Tibial artery (tissue), 4 donors: ENCODE measurements at regions not wholly inside any gene's neighbourhood (a gene's known extent, or its start where the extent isn't known, plus 50 kb on each side); places are given as distances from the start of the nearest gene placed in this dataset.
"Not testable (repeated sequence)": the region's sequence is repeated elsewhere in the genome, so short reads cannot be mapped to it uniquely, and the experiment has no call there.

Source experiments
- DNase-seq, 2 donors: peaks; one replicate each; pipeline ENCODE4 v3.0.0-alpha.2; 2019
- H3K27ac ChIP-seq, 2 donors: fragments of 200-600 bp; sonication (generic) in 1 of 2; 1 replicate in 1 of 2; 2 replicates in 1 of 2; pipeline ENCODE4 v1.5.1; 2018 to 2019; ENCODE audit warnings: mild to moderate bottlenecking in 1 of 2
- H3K27me3 ChIP-seq, 2 donors: fragments of 200-600 bp; sonication (generic) in 1 of 2; one replicate each; pipeline versions ENCODE4 v1.5.1 to v1.6.0; 2016 to 2019
- H3K36me3 ChIP-seq, 3 donors: fragments of 200-600 bp; sonication (generic) in 2 of 3; one replicate each; pipeline ENCODE4 v1.5.1; 2016 to 2019; ENCODE audit warnings: mild to moderate bottlenecking in 2 of 3
- H3K4me1 ChIP-seq, 4 donors: fragments of 200-600 bp; sonication (generic) in 2 of 4; 1 replicate in 3 of 4; 2 replicates in 1 of 4; pipeline ENCODE4 v1.5.1; 2016 to 2019
- H3K4me3 ChIP-seq, 2 donors: fragments of 200-600 bp; sonication (generic) in 1 of 2; 1 replicate in 1 of 2; 2 replicates in 1 of 2; pipeline ENCODE4 v1.5.1; 2018 to 2019; ENCODE audit warnings: mild to moderate bottlenecking in 2 of 2
- H3K9me3 ChIP-seq, 3 donors: fragments of 200-600 bp; sonication (generic) in 1 of 3; one replicate each; pipeline ENCODE4 v1.5.1; 2016 to 2019
- CTCF ChIP-seq, 2 experiments: fragments of 200-600 bp in 1 of 2; fragments of 450-650 bp in 1 of 2; IDR thresholded peaks; one replicate each; pipeline ENCODE4 v1.5.1; 2017 to 2019; ENCODE audit warnings: antibody characterized with exemption in 2 of 2, mild to moderate bottlenecking in 1 of 2, moderate library complexity in 1 of 2
- intact Hi-C: fragments of 100-400 bp; cut with DNase I; formaldehyde crosslinking; loops from one replicate; pipeline ENCODE4 v1.15.0; 2023; ENCODE audit warnings: low total_unique reads

- Histone ChIP-seq H3K4me3 (no peak overlapping the region), H3K4me1 (no peaks in the 10 kb centered on the region), H3K36me3 (no peaks in the 10 kb centered on the region), H3K27ac (no peak overlapping the region), H3K27me3 (no peaks in the 10 kb centered on the region), H3K9me3 (no peaks in the 10 kb centered on the region)
- DNase-seq: no peak
- intact Hi-C loops: no loop called here
- TF ChIP-seq CTCF (IDR thresholded peaks at IDR 0.05): no peak
Observed at GRCh38 chr2:35443087-35443486, 912.5 kb upstream of the CRIM1 start.

- H3K27me3 ChIP-seq, H3K9me3 ChIP-seq, H3K36me3 ChIP-seq, intact Hi-C loops, H3K4me1 ChIP-seq, H3K4me3 ChIP-seq, H3K27ac ChIP-seq, DNase-seq: not testable (repeated sequence)
Observed at GRCh38 chr2:35441575-35441974, 914.0 kb upstream of the CRIM1 start.

- intact Hi-C loops, DNase-seq, H3K4me3 ChIP-seq, H3K4me1 ChIP-seq, H3K9me3 ChIP-seq, H3K27ac ChIP-seq, H3K27me3 ChIP-seq, H3K36me3 ChIP-seq: not testable (repeated sequence)
Observed at GRCh38 chr2:35440308-35440707, 915.3 kb upstream of the CRIM1 start.

- DNase-seq, H3K9me3 ChIP-seq, H3K36me3 ChIP-seq, H3K4me3 ChIP-seq, H3K27me3 ChIP-seq, intact Hi-C loops, H3K4me1 ChIP-seq, H3K27ac ChIP-seq: not testable (repeated sequence)
Observed at GRCh38 chr2:35436893-35437292, 918.7 kb upstream of the CRIM1 start.

- no peaks in the 10 kb centered on the region for H3K4me1 ChIP-seq
- no peaks in the 10 kb centered on the region for H3K9me3 ChIP-seq
- no peaks in the 10 kb centered on the region for H3K36me3 ChIP-seq
- TF ChIP-seq CTCF (IDR thresholded peaks at IDR 0.05): no peak
- intact Hi-C loops: no loop called here
- no peak for DNase-seq
- H3K27me3 ChIP-seq: no peaks in the 10 kb centered on the region
- no peak overlapping the region for H3K4me3 ChIP-seq
- H3K27ac ChIP-seq: no peak overlapping the region
Observed at GRCh38 chr2:35428548-35428947, 927.0 kb upstream of the CRIM1 start.

- no peak for TF ChIP-seq CTCF (IDR thresholded peaks at IDR 0.05)
- Histone ChIP-seq H3K27me3 (no peaks in the 10 kb centered on the region), H3K9me3 (no peaks in the 10 kb centered on the region), H3K27ac (no peak overlapping the region), H3K36me3 (no peaks in the 10 kb centered on the region), H3K4me3 (no peak overlapping the region), H3K4me1 (no peaks in the 10 kb centered on the region)
- intact Hi-C loops: no loop called here
- no peak for DNase-seq
Observed at GRCh38 chr2:35421485-35421884, 934.1 kb upstream of the CRIM1 start.

GRCh38 chr2:35417293-35417692 is 938.3 kb upstream of the CRIM1 start:
- no peak for DNase-seq
- intact Hi-C loops: no loop called here
- H3K27me3 ChIP-seq: no peaks in the 10 kb centered on the region
- H3K4me1 ChIP-seq: no peaks in the 10 kb centered on the region
- no peak overlapping the region for H3K27ac ChIP-seq
- no peak overlapping the region for H3K4me3 ChIP-seq
- TF ChIP-seq CTCF (IDR thresholded peaks at IDR 0.05): no peak
- no peaks in the 10 kb centered on the region for H3K9me3 ChIP-seq
- H3K36me3 ChIP-seq: no peaks in the 10 kb centered on the region
